Lower leg skin (tissue), 4 donors: ENCODE measurements at regions not wholly inside any gene's neighbourhood (a gene's known extent, or its start where the extent isn't known, plus 50 kb on each side); places are given as distances from the start of the nearest gene placed in this dataset.

Experiments used
- DNase-seq, 2 donors: peaks; one replicate each; pipeline ENCODE4 v3.0.0-alpha.2; 2019; ENCODE audit warnings: low spot score in 2 of 2
- H3K4me3 ChIP-seq: fragments of 200-600 bp; sonication (generic); 2 replicates; pipeline ENCODE4 v1.5.1; 2017; ENCODE audit warnings: mild to moderate bottlenecking, low read depth; ENCODE audit not compliant: poor library complexity, severe bottlenecking
- POLR2A ChIP-seq, 2 donors: fragments of 450-650 bp; IDR thresholded peaks; one replicate each; pipeline ENCODE4 v1.6.1; 2016 to 2017; ENCODE audit warnings: antibody characterized with exemption in 2 of 2, mild to moderate bottlenecking in 1 of 2, moderate library complexity in 1 of 2
- WGBS, 2 donors: methylation state at CpG; one replicate each; pipeline ENCODE4 v1.1.5; 2018; 5-methylcytosine and 5-hydroxymethylcytosine counted together
- intact Hi-C: fragments of 100-400 bp; cut with DNase I; formaldehyde crosslinking; loops from one replicate; pipeline ENCODE4 v1.15.0; 2023; ENCODE audit warnings: low total_unique reads
- TF ChIP-seq, protein P1 (sequence below), 3 donors: fragments of 450-650 bp; IDR thresholded peaks; one replicate each; pipeline ENCODE4 v1.5.1; 2016; ENCODE audit warnings: antibody characterized with exemption in 3 of 3, mild to moderate bottlenecking in 3 of 3, moderate library complexity in 2 of 3

DNA sequence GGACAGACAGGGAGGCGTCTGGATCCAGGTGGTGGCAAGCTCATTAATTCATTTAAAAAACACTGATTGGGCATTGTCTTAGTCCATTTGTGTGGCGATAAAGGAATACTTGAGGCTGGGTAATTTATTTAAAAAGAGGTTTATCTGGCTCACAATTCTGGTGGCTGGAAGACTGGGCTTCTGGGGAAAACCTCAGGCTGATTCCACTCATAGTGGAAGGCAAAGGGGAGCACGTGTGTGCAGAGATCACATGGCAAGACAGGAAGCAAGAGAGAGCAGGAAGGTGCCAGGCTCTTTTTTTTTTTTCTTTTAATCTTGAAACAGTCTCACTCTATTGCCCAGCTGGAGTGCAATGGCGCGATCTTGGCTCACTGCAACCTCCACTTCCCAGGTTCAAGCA lies 100.2 kb upstream of the METTL14 start:
- TF ChIP-seq, protein P1, sequence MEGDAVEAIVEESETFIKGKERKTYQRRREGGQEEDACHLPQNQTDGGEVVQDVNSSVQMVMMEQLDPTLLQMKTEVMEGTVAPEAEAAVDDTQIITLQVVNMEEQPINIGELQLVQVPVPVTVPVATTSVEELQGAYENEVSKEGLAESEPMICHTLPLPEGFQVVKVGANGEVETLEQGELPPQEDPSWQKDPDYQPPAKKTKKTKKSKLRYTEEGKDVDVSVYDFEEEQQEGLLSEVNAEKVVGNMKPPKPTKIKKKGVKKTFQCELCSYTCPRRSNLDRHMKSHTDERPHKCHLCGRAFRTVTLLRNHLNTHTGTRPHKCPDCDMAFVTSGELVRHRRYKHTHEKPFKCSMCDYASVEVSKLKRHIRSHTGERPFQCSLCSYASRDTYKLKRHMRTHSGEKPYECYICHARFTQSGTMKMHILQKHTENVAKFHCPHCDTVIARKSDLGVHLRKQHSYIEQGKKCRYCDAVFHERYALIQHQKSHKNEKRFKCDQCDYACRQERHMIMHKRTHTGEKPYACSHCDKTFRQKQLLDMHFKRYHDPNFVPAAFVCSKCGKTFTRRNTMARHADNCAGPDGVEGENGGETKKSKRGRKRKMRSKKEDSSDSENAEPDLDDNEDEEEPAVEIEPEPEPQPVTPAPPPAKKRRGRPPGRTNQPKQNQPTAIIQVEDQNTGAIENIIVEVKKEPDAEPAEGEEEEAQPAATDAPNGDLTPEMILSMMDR (IDR thresholded peaks at IDR 0.05), result no peak
- TF ChIP-seq POLR2A (IDR thresholded peaks at IDR 0.05), result no peak
- WGBS, 2 donors, result 75 to 76% methylated on average over 5 of the region's 5 CpGs
- intact Hi-C loops, result no loop called here
- H3K4me3 ChIP-seq, result no peak overlapping the region
- DNase-seq, result no peak

DNA sequence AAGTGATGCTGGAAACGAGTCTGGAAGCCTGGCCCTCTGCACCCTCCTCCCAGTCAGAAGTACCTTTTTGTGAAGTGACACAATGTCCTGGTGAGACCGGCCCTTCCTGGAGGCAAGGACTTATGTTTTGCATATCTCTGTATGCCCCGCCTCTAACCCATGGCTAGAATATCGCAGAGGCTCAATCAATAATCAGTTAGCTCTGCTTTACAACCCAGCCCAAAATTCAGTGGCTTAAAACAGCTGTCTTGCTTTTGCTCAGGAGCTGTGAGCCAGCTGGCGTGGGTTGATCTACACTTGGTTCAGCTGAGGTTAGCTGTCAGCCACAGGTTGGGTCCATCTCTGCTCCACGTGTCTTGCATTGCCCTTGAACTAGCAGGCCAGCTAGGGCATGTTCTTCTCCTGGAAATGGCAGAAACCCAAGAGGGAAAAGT lies 98.8 kb upstream of the METTL14 start:
- DNase-seq, result no peak
- TF ChIP-seq, protein P1 (IDR thresholded peaks at IDR 0.05), result no peak
- TF ChIP-seq POLR2A (IDR thresholded peaks at IDR 0.05), result no peak
- H3K4me3 ChIP-seq, result no peak overlapping the region
- WGBS, 2 donors, result 36 to 39% methylated on average over 6 of the region's 6 CpGs
- intact Hi-C loops, result no loop called here

DNA sequence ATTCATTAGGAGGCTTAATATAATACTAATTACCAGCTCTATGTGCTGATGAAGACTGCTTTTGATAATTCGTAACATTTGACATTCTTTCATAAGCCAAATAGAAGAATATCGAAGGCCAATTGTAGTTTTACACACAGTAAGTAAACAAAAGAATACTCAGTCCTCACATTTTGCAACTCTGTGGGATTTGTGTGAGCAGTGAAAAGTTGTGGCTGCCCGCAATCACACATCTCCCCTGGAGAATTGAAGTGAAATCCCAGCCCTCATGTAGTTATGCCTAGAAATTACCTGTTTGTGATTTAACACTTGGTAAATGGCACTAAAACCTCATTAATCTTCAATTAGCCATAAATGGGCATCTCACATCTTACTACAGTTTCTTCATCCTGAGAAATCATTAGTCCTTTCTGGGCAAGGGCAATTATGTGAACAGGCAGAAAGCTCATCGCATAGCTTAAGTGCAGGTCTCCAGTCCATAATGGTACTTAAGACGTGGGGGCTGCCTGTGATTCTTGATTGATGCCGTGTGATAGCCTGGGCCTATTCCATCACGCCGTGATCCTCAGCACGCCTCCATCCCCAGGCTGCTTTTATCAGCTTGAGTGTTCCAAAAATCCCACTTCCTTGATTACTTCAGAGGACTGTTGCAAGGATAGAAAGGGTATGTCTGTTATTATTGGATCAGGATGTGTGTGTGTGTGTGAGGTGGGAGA lies 97.9 kb upstream of the METTL14 start:
- WGBS, 2 donors, result 76 to 80% methylated on average over 9 of the region's 9 CpGs
- TF ChIP-seq POLR2A (IDR thresholded peaks at IDR 0.05), result no peak
- TF ChIP-seq, protein P1 (IDR thresholded peaks at IDR 0.05), result no peak
- DNase-seq, result no peak
- intact Hi-C loops, result no loop called here
- no peak overlapping the region for H3K4me3 ChIP-seq

DNA sequence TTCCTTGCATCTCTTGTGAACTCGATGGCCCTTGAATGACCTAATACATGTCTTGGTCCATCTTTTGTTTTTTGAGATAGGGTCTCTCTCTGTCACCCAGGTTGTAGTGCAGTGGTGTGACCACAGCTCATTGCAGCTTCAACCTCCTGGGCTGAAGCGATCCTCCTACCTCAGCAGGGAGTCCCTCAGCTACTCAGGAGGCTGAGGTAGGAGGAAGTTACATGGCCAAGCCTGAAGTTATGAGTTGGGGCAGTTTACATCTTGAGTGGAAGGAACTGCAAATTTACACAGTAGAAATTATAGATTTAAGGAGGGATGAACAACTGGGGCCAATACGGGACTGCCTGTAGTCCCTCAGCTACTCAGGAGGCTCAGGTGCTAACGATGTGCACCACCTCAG lies 97.2 kb upstream of the METTL14 start:
- DNase-seq, result no peak
- intact Hi-C loops, result no loop called here
- TF ChIP-seq, protein P1 (IDR thresholded peaks at IDR 0.05), result no peak
- TF ChIP-seq POLR2A (IDR thresholded peaks at IDR 0.05), result no peak
- WGBS, 2 donors, result 84 to 89% methylated on average over 4 of the region's 4 CpGs
- no peak overlapping the region for H3K4me3 ChIP-seq

DNA sequence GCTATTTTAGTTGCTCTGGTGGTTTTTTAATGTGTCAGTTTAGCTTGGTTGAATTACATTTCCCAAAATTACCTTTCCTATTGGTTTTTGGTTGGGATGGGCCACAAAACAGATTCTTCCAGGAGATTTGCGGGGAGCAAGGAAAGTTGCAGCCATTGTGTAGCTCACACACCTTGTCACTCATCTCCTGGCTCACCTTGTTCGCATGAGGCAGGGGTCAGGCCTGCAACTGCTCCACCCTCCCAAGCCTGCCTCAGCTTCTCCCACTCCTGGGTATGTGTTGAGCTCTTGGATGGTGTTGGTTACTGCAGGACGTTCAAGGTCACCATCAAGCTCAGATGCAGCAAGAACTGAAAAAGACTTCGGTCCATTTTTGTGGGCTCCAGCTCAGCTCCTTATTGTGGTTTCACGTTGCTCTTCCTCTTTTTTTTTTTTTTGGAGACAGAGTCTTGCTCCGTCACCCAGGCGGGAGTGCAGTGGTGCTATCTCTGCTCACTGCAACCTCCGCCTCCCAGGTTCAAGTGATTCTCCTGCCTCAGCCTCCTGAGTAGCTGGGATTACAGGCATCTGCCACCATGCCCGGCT lies 95.6 kb upstream of the METTL14 start:
- WGBS, 2 donors, result 91 to 93% methylated on average over 9 of the region's 9 CpGs
- TF ChIP-seq POLR2A (IDR thresholded peaks at IDR 0.05), result no peak
- TF ChIP-seq, protein P1 (IDR thresholded peaks at IDR 0.05), result no peak
- no peak for DNase-seq
- H3K4me3 ChIP-seq, result no peak overlapping the region
- intact Hi-C loops, result no loop called here
